MM.1S (cell line): ENCODE measurements at regions not wholly inside any gene's neighbourhood (a gene's known extent, or its start where the extent isn't known, plus 50 kb on each side); places are given as distances from the start of the nearest gene placed in this dataset.

Source experiments
- DNase-seq: peaks from one replicate; pipeline ENCODE4 v3.0.0-alpha.2; 2015
- H2AFZ ChIP-seq: fragments of 300-600 bp; sonication (generic); 2 replicates; pipeline ENCODE4 v1.6.0; 2016; ENCODE audit warnings: antibody characterized with exemption, low read length
- H3F3A ChIP-seq: fragments of 300-600 bp; sonication (generic); 2 replicates; pipeline ENCODE4 v1.6.1; 2016; ENCODE audit warnings: mild to moderate bottlenecking, antibody characterized with exemption, low read length, moderate library complexity, mixed read lengths; ENCODE audit not compliant: insufficient read depth
- H3K27ac ChIP-seq: fragments of 300-600 bp; sonication (generic); 2 replicates; pipeline ENCODE4 v1.5.1; 2016; ENCODE audit warnings: mild to moderate bottlenecking, low read length
- H3K27me3 ChIP-seq: fragments of 300-600 bp; sonication (generic); replicated peaks from 2 replicates; pipeline ENCODE4 v1.6.0; 2016; ENCODE audit warnings: low read length; ENCODE audit not compliant: insufficient read depth
- H3K36me3 ChIP-seq: fragments of 300-600 bp; sonication (generic); replicated peaks from 2 replicates; pipeline ENCODE4 v1.6.1; 2016; ENCODE audit warnings: mild to moderate bottlenecking, low read length, mixed read lengths; ENCODE audit not compliant: insufficient read depth
- H3K4me1 ChIP-seq: fragments of 300-600 bp; sonication (generic); 2 replicates; pipeline ENCODE4 v1.6.1; 2016; ENCODE audit warnings: low read length, mixed read lengths
- H3K4me2 ChIP-seq: fragments of 300-600 bp; sonication (generic); 2 replicates; pipeline ENCODE4 v1.6.0; 2016; ENCODE audit warnings: low read depth, low read length
- H3K4me3 ChIP-seq: fragments of 300-600 bp; sonication (generic); 2 replicates; pipeline ENCODE4 v1.5.1; 2016; ENCODE audit warnings: low read length, mixed read lengths
- H3K79me2 ChIP-seq: fragments of 300-600 bp; sonication (generic); 2 replicates; pipeline ENCODE4 v1.6.1; 2016; ENCODE audit warnings: mixed run types, low read length, mixed read lengths
- H3K9ac ChIP-seq: fragments of 300-600 bp; sonication (generic); 2 replicates; pipeline ENCODE4 v1.6.1; 2016; ENCODE audit warnings: low read length, mixed read lengths
- H3K9me2 ChIP-seq: fragments of 300-600 bp; sonication (generic); replicated peaks from 2 replicates; pipeline ENCODE4 v1.6.1; 2016; ENCODE audit warnings: mild to moderate bottlenecking, low read length, mixed read lengths; ENCODE audit not compliant: insufficient read depth
- H3K9me3 ChIP-seq: fragments of 300-600 bp; sonication (generic); replicated peaks from 2 replicates; pipeline ENCODE4 v1.6.1; 2016; ENCODE audit warnings: mild to moderate bottlenecking, low read length, mixed read lengths; ENCODE audit not compliant: insufficient read depth
- H4K20me1 ChIP-seq: fragments of 300-600 bp; sonication (generic); 2 replicates; pipeline ENCODE4 v1.6.1; 2016; ENCODE audit warnings: mild to moderate bottlenecking, low read length, moderate library complexity, mixed read lengths; ENCODE audit not compliant: insufficient read depth
- EZH2 ChIP-seq: fragments of 300-600 bp; sonication (generic); optimal IDR thresholded peaks from 2 replicates; pipeline ENCODE3; 2017; ENCODE audit warnings: low read depth, mild to moderate bottlenecking, antibody characterized with exemption, low read length, mixed read lengths
- EZH2phosphoT487 ChIP-seq: fragments of 300-600 bp; sonication (generic); IDR thresholded peaks from 2 replicates; pipeline ENCODE4 v1.6.1; 2018; ENCODE audit warnings: antibody characterized with exemption, low read length
- TF ChIP-seq, protein P1 (sequence below): fragments of 300-600 bp; sonication (generic); IDR thresholded peaks from 2 replicates; pipeline ENCODE4 v1.5.1; 2016; ENCODE audit warnings: antibody characterized with exemption, low read length, mixed read lengths

GRCh38 chr5:38765399-38765861 lies 80.4 kb upstream of the OSMR start:
- H3F3A ChIP-seq = no peaks in the 10 kb centered on the region
- no peak for DNase-seq
- no peaks in the 10 kb centered on the region for H3K4me1 ChIP-seq
- H3K27me3 ChIP-seq = no peaks in the 10 kb centered on the region
- H3K27ac ChIP-seq = no peak overlapping the region
- H3K4me3 ChIP-seq = no peak overlapping the region
- H3K79me2 ChIP-seq = no peaks in the 10 kb centered on the region
- H3K9me2 ChIP-seq = no peaks in the 10 kb centered on the region
- no peaks in the 10 kb centered on the region for H4K20me1 ChIP-seq
- H3K9me3 ChIP-seq = no peaks in the 10 kb centered on the region
- TF ChIP-seq EZH2phosphoT487 (no peak), EZH2 (no peak)
- TF ChIP-seq, protein P1, sequence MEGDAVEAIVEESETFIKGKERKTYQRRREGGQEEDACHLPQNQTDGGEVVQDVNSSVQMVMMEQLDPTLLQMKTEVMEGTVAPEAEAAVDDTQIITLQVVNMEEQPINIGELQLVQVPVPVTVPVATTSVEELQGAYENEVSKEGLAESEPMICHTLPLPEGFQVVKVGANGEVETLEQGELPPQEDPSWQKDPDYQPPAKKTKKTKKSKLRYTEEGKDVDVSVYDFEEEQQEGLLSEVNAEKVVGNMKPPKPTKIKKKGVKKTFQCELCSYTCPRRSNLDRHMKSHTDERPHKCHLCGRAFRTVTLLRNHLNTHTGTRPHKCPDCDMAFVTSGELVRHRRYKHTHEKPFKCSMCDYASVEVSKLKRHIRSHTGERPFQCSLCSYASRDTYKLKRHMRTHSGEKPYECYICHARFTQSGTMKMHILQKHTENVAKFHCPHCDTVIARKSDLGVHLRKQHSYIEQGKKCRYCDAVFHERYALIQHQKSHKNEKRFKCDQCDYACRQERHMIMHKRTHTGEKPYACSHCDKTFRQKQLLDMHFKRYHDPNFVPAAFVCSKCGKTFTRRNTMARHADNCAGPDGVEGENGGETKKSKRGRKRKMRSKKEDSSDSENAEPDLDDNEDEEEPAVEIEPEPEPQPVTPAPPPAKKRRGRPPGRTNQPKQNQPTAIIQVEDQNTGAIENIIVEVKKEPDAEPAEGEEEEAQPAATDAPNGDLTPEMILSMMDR = no peak
- no peak overlapping the region for H3K9ac ChIP-seq
- H3K4me2 ChIP-seq = no peak overlapping the region
- no peaks in the 10 kb centered on the region for H3K36me3 ChIP-seq
- H2AFZ ChIP-seq = no peak overlapping the region

GRCh38 chr5:38766151-38766550 lies 79.7 kb upstream of the OSMR start:
- H3F3A ChIP-seq = no peaks in the 10 kb centered on the region
- no peaks in the 10 kb centered on the region for H3K4me1 ChIP-seq
- DNase-seq = no peak
- TF ChIP-seq EZH2phosphoT487 = no peak
- no peaks in the 10 kb centered on the region for H3K79me2 ChIP-seq
- no peaks in the 10 kb centered on the region for H3K9me2 ChIP-seq
- H4K20me1 ChIP-seq = no peaks in the 10 kb centered on the region
- H3K9ac ChIP-seq = no peak overlapping the region
- no peak overlapping the region for H3K4me3 ChIP-seq
- H3K36me3 ChIP-seq = no peaks in the 10 kb centered on the region
- no peak overlapping the region for H2AFZ ChIP-seq
- H3K27ac ChIP-seq = no peak overlapping the region
- H3K9me3 ChIP-seq = no peaks in the 10 kb centered on the region
- no peak overlapping the region for H3K4me2 ChIP-seq
- H3K27me3 ChIP-seq = no peaks in the 10 kb centered on the region

DNA sequence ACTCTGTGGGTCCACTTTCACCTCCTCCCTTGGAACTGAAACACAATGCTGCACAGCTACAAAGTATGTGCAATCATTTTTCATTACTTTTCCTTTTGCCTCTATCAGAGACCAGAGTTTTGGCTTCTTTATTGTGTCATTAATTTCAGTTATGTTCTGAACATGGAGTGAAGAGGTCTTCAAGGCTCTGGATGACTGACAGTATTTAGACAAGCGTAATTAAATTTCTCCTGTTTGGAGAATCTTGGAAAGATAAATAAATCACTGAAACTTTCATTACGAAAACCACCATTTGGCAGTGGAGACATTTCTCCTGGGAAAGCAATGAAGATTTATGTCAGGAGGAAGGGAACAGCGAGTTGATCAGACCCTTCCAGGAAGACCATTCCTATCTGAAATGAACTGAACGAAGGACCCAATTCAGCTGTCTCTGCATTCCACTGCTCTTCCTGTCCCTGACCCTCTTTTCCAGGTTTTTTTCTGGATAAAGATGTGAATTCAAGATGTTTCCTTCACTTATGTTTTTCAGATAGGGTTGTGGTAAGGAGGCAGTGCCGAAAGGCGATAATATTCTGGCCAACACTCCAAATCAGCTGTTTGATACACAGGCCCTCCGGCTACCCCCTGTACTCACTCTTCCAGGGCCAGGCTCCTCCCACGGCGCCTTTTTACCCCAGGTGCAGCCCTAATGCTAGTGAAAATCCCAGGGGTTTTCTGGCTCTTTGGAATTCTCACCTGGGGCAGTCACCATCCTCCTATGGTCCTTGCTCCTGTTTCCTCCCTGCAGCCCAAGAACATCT lies 77.2 kb upstream of the OSMR start:
- H3K9me3 ChIP-seq = no peaks in the 10 kb centered on the region

More for the DNA sequence above, 77.2 kb upstream of the OSMR start:
- H3K4me1 ChIP-seq = no peaks in the 10 kb centered on the region
- H3K4me3 ChIP-seq = no peak overlapping the region
- H3K79me2 ChIP-seq = no peaks in the 10 kb centered on the region
- H4K20me1 ChIP-seq = no peaks in the 10 kb centered on the region
- no peak overlapping the region for H3K9ac ChIP-seq
- H3K27ac ChIP-seq = no peak overlapping the region
- no peaks in the 10 kb centered on the region for H3F3A ChIP-seq
- H3K27me3 ChIP-seq = no peaks in the 10 kb centered on the region
- H2AFZ ChIP-seq = no peak overlapping the region
- H3K4me2 ChIP-seq = no peak overlapping the region
- TF ChIP-seq, protein P1 = no peak
- no peak for TF ChIP-seq EZH2phosphoT487
- TF ChIP-seq EZH2 = no peak
- H3K36me3 ChIP-seq = no peaks in the 10 kb centered on the region
- no peak for DNase-seq
- no peaks in the 10 kb centered on the region for H3K9me2 ChIP-seq
